Endodermal cell (in vitro differentiated cells): ENCODE measurements at regions not wholly inside any gene's neighbourhood (a gene's known extent, or its start where the extent isn't known, plus 50 kb on each side); places are given as distances from the start of the nearest gene placed in this dataset.

Experiments used
- DNase-seq: peaks from one replicate; pipeline ENCODE4 v3.0.0-alpha.2; 2017
- H3K27ac ChIP-seq: 2 replicates; pipeline ENCODE4 v1.5.1; 2013; ENCODE audit warnings: mild to moderate bottlenecking, low read depth, low read length, moderate library complexity
- H3K27me3 ChIP-seq: 2 replicates; pipeline ENCODE4 v1.6.1; 2013; ENCODE audit warnings: mild to moderate bottlenecking, low read length, moderate library complexity; ENCODE audit not compliant: insufficient read depth, control insufficient read depth, poor library complexity, severe bottlenecking
- H3K36me3 ChIP-seq: 2 replicates; pipeline ENCODE4 v1.7.0; 2013; ENCODE audit warnings: mild to moderate bottlenecking, low read length, moderate library complexity; ENCODE audit not compliant: control insufficient read depth, insufficient read depth
- H3K4me1 ChIP-seq: one replicate; pipeline ENCODE4 v1.7.0; 2013; ENCODE audit warnings: low read length; ENCODE audit not compliant: control insufficient read depth, insufficient read depth
- H3K4me3 ChIP-seq: 2 replicates; pipeline ENCODE4 v1.5.1; 2013; ENCODE audit warnings: mild to moderate bottlenecking, low read length, moderate library complexity
- H3K9ac ChIP-seq: 2 replicates; pipeline ENCODE4 v1.6.1; 2013; ENCODE audit warnings: mild to moderate bottlenecking, low read length, moderate library complexity; ENCODE audit not compliant: poor library complexity, severe bottlenecking; ENCODE audit errors: extremely low read depth
- H3K9me3 ChIP-seq: 2 replicates; pipeline ENCODE4 v1.6.1; 2013; ENCODE audit warnings: mild to moderate bottlenecking, low read length, moderate library complexity; ENCODE audit not compliant: control insufficient read depth
- H3K27ac Mint-ChIP-seq: 2 replicates; pipeline ENCODE4 v1.8.0; 2020; ENCODE audit warnings: mixed read lengths
- H3K27me3 Mint-ChIP-seq: 2 replicates; pipeline ENCODE4 v1.8.0; 2021; ENCODE audit warnings: mild to moderate bottlenecking, mixed read lengths; ENCODE audit not compliant: insufficient read depth
- H3K36me3 Mint-ChIP-seq: 2 replicates; pipeline ENCODE4 v1.8.0; 2020; ENCODE audit warnings: low read depth, mixed read lengths
- H3K4me1 Mint-ChIP-seq: 2 replicates; pipeline ENCODE4 v1.8.0; 2020; ENCODE audit warnings: mixed read lengths
- H3K4me3 Mint-ChIP-seq: 2 replicates; pipeline ENCODE4 v1.8.0; 2020; ENCODE audit warnings: mild to moderate bottlenecking, moderate library complexity, mixed read lengths
- H3K9me3 Mint-ChIP-seq: 2 replicates; pipeline ENCODE4 v1.8.0; 2020; ENCODE audit warnings: mild to moderate bottlenecking, mixed read lengths
- WGBS, 2 experiments: methylation state at CpG; one replicate each; pipeline versions ENCODE4 v1.1.5 to v1.1.7; 2013; ENCODE audit warnings: missing lambda C conversion rate in 2 of 2, mixed read lengths in 1 of 2; ENCODE audit not compliant: insufficient coverage in 1 of 2, insufficient read length in 1 of 2; 5-methylcytosine and 5-hydroxymethylcytosine counted together
- TF ChIP-seq, protein P1 (sequence below): fragments of 200-600 bp; sonication (generic); conservative IDR thresholded peaks from 2 replicates; pipeline ENCODE4 v1.5.0; 2021; ENCODE audit warnings: antibody characterized with exemption, mild to moderate bottlenecking

GRCh38 chr3:134106580-134106979 is 76.9 kb upstream of the SLCO2A1 start:
- H3K27ac ChIP-seq: no peak overlapping the region
- DNase-seq: no peak
- Mint-ChIP-seq H3K27ac (no peak overlapping the region), H3K4me1 (no peaks in the 10 kb centered on the region), H3K27me3 (no peaks in the 10 kb centered on the region), H3K4me3 (no peak overlapping the region), H3K36me3 (no peaks in the 10 kb centered on the region), H3K9me3 (peaks cover 24% of the 10 kb centered on the region)
- 91% methylated on average over 3 of the region's 3 CpGs; no CpG with 5 or more reads in 1 of the 2 experiments for WGBS, 2 experiments
- H3K36me3 ChIP-seq: no peaks in the 10 kb centered on the region
- TF ChIP-seq, protein P1, sequence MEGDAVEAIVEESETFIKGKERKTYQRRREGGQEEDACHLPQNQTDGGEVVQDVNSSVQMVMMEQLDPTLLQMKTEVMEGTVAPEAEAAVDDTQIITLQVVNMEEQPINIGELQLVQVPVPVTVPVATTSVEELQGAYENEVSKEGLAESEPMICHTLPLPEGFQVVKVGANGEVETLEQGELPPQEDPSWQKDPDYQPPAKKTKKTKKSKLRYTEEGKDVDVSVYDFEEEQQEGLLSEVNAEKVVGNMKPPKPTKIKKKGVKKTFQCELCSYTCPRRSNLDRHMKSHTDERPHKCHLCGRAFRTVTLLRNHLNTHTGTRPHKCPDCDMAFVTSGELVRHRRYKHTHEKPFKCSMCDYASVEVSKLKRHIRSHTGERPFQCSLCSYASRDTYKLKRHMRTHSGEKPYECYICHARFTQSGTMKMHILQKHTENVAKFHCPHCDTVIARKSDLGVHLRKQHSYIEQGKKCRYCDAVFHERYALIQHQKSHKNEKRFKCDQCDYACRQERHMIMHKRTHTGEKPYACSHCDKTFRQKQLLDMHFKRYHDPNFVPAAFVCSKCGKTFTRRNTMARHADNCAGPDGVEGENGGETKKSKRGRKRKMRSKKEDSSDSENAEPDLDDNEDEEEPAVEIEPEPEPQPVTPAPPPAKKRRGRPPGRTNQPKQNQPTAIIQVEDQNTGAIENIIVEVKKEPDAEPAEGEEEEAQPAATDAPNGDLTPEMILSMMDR: no peak
- no peaks in the 10 kb centered on the region for H3K27me3 ChIP-seq
- peaks cover 22% of the 10 kb centered on the region for H3K9me3 ChIP-seq
- no peak overlapping the region for H3K4me3 ChIP-seq
- no peaks in the 10 kb centered on the region for H3K4me1 ChIP-seq
- H3K9ac ChIP-seq: no peak overlapping the region

- no peak overlapping the region for H3K27ac ChIP-seq
- no peaks in the 10 kb centered on the region for H3K36me3 ChIP-seq
- no peak overlapping the region for H3K4me3 ChIP-seq
- peaks cover 29% of the 10 kb centered on the region for H3K9me3 Mint-ChIP-seq
- H3K4me1 ChIP-seq: no peaks in the 10 kb centered on the region
- TF ChIP-seq, protein P1: no peak
- no peaks in the 10 kb centered on the region for H3K4me1 Mint-ChIP-seq
- H3K27ac Mint-ChIP-seq: no peak overlapping the region
- peaks cover 23% of the 10 kb centered on the region for H3K9me3 ChIP-seq
- H3K4me3 Mint-ChIP-seq: no peak overlapping the region
- DNase-seq: no peak
- WGBS, 2 experiments: 88 to 89% methylated on average over 1 to 2 of the region's 2 CpGs
- H3K27me3 ChIP-seq: no peaks in the 10 kb centered on the region
- H3K9ac ChIP-seq: no peak overlapping the region
- H3K27me3 Mint-ChIP-seq: peaks cover 4% of the 10 kb centered on the region
- H3K36me3 Mint-ChIP-seq: no peaks in the 10 kb centered on the region
Observed at GRCh38 chr3:134105876-134106556, 76.3 kb upstream of the SLCO2A1 start.

DNA sequence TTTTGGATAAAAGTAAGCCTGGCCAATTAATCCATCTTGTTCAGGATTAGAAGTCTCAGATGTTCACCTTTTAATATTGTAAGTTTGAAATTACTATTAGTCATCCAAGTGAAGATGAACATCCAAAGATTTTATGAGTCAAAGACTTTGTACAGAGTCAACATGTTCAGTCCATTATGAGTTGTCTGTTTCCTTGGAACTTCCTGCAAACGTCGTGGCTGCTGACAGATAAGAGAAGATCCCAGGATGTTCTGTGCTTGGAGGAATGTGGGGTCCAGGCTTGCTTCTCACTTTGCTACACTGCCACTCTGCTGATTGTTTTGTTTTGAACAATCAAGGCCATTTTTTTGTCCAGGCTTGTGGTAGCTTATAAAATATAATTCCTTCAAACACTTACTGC is 74.3 kb upstream of the SLCO2A1 start:
- Histone ChIP-seq H3K4me1 (no peaks in the 10 kb centered on the region), H3K9ac (no peak overlapping the region), H3K36me3 (no peaks in the 10 kb centered on the region), H3K27me3 (no peaks in the 10 kb centered on the region), H3K4me3 (no peak overlapping the region), H3K27ac (no peak overlapping the region), H3K9me3 (peaks cover 23% of the 10 kb centered on the region)
- TF ChIP-seq, protein P1: no peak
- H3K4me3 Mint-ChIP-seq: no peak overlapping the region
- H3K27me3 Mint-ChIP-seq: peaks cover 9% of the 10 kb centered on the region
- DNase-seq: no peak
- peaks cover 47% of the 10 kb centered on the region for H3K9me3 Mint-ChIP-seq
- WGBS, 2 experiments: 80 to 89% methylated on average over 2 of the region's 2 CpGs
- H3K4me1 Mint-ChIP-seq: no peaks in the 10 kb centered on the region
- H3K36me3 Mint-ChIP-seq: no peaks in the 10 kb centered on the region
- no peak overlapping the region for H3K27ac Mint-ChIP-seq
